HCT116 (cell line): ENCODE measurements at regions not wholly inside any gene's neighbourhood (a gene's known extent, or its start where the extent isn't known, plus 50 kb on each side); places are given as distances from the start of the nearest gene placed in this dataset.

Experiments used
- CTCF ChIP-seq, 3 experiments: fragments of 200-600 bp in 1 of 3; sonication (generic) in 1 of 3; IDR thresholded peaks in 2 of 3; conservative IDR thresholded peaks in 1 of 3; 2 replicates each; pipeline ENCODE4 v1.5.1; 2012 to 2017; ENCODE audit warnings: low read depth in 2 of 3, low read length in 2 of 3, antibody characterized with exemption in 1 of 3, borderline replicate concordance in 1 of 3, control low read depth in 1 of 3, mild to moderate bottlenecking in 1 of 3, mixed read lengths in 1 of 3, mixed run types in 1 of 3, moderate library complexity in 1 of 3; ENCODE audit not compliant: insufficient read depth in 1 of 3
- POLR2A ChIP-seq: IDR thresholded peaks from 2 replicates; pipeline ENCODE4 v1.7.0; 2011; ENCODE audit warnings: borderline replicate concordance; ENCODE audit not compliant: insufficient read depth, insufficient read length; ENCODE audit errors: extremely low read depth
- REST ChIP-seq: IDR thresholded peaks from 2 replicates; pipeline ENCODE4 v1.6.1; 2012; ENCODE audit warnings: low read depth
- YY1 ChIP-seq: IDR thresholded peaks from 2 replicates; pipeline ENCODE4 v1.6.1; 2011; ENCODE audit warnings: low read length, low read depth, moderate library complexity, mild to moderate bottlenecking; ENCODE audit not compliant: insufficient replicate concordance; ENCODE audit errors: extremely low read depth

GRCh38 chrX:43266487-43266886, 389.6 kb upstream of the MAOA start:
- TF ChIP-seq CTCF (IDR thresholded peaks at IDR 0.05 in 2 of 3, conservative IDR thresholded peaks at IDR 0.05 in 1 of 3; ENCODE audit: borderline replicate concordance in 1 of 3, insufficient read depth in 1 of 3, low read depth in 2 of 3, low read length in 2 of 3) = no peak
- no peak for TF ChIP-seq POLR2A
- TF ChIP-seq REST = no peak
- TF ChIP-seq YY1 = no peak
